ENCODE measurements at regions not wholly inside any gene's neighbourhood (a gene's known extent, or its start where the extent isn't known, plus 50 kb on each side); places are given as distances from the start of the nearest gene placed in this dataset.

- in situ Hi-C loops (cut with MboI; ENCODE audit: low pct_ligation_motif_present in 1 of 4, low pct_unique_long_range_greater_than_20kb in 1 of 4, low sequenced_read_pairs in 3 of 4) = no loop called here
- Histone ChIP-seq H3K27ac (no peak overlapping the region), H3K4me1 (no peaks in the 10 kb centered on the region), H3K36me3 (no peaks in the 10 kb centered on the region), H3K27me3 (no peaks in the 10 kb centered on the region), H3K9me3 (no peaks in the 10 kb centered on the region), H3K4me3 (no peak overlapping the region)
- DNase-seq = no peak
- intact Hi-C loops (cut with DNase I; ENCODE audit: low total_unique reads) = no loop called here
- 89% methylated on average over 2 of the region's 2 CpGs; no CpG with 5 or more reads in 1 of the 2 donors for WGBS, 2 donors (ENCODE audit: low coverage in 1 of 2)
- TF ChIP-seq POLR2AphosphoS5 (IDR thresholded peaks at IDR 0.05) (no peak), CTCF (IDR thresholded peaks at IDR 0.05) (no peak), POLR2A (IDR thresholded peaks at IDR 0.05) (no peak), EP300 (IDR thresholded peaks at IDR 0.05; ENCODE audit: low read depth) (no peak)
Measured at GRCh38 chr4:97507587-97508245, 635.6 kb downstream of the STPG2 start.

Small RNA genes lying in the stretch of these regions (small RNA-seq; reads per million reads assigned to genes)
- gene COX7A2P2 (0 to 0.12 (median 0) reads per million in 4 donors), gene RNU6-34P (0 reads per million in 4 donors)

Measured in transverse colon (tissue), 4 donors.